Globus pallidus (tissue), 1 donor: ENCODE measurements at regions not wholly inside any gene's neighbourhood (a gene's known extent, or its start where the extent isn't known, plus 50 kb on each side); places are given as distances from the start of the nearest gene placed in this dataset.

ENCODE experiments used
- DNase-seq: peaks from one replicate; pipeline ENCODE4 v3.0.0-alpha.2; 2015; ENCODE audit warnings: low spot score

DNA sequence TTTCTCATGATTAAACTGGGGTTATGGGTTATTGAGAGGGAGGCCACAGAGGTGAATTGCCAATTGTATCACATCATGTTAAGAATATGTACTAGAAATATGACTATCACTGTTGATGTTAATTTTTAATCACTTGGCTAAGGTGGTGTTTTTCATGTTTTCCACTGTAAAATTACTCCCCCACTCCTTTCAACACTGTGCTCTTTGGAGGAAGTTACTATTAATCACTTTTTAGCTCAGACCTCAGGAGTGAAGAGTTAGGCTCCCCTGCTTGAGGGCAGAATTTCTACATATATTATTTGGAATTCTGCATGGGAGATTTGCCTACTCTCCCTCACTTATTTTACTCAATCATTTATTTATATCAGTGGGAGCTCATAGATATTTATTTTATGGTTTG is 76.0 kb upstream of the OSR1 start:
- no peak for DNase-seq

DNA sequence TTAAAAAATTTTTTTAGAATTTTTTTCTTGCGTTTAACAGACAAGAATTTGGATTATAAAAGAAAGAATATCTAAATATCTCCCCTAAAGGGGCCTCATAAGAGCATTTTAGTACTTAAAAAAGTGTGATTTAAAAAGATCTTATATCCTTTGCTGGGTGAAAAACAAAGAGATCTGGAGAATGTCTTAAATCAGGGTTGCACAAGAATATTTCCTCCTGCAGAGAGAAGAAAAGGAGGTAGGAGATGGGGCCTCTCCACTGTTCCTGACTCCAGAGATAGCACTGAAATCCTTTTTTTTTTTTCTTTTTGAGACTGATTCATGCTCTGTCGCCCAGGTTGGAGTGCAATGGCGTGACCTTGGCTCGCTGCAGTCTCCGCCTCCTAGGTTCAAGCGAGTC is 68.5 kb upstream of the OSR1 start:
- DNase-seq, result no peak

DNA sequence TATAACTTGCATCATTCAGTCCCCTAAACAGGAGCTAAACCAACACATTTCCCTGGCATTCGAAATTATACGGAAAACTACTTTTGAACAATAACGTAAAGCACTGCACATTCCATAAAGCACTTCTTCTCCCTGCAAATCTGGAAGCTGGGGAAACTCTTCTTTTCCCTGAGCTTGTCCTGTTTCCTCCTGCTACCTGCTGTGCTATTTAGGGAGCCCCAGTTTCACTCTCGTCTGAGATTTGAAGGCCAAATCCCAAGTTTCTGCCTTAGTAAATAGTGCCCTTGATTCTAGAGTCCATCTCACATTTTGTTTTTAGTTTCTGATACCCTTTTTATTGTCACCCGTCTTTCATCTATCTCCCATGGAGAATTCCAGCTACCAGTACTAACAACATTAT is 67.7 kb upstream of the OSR1 start:
- DNase-seq, result no peak

DNA sequence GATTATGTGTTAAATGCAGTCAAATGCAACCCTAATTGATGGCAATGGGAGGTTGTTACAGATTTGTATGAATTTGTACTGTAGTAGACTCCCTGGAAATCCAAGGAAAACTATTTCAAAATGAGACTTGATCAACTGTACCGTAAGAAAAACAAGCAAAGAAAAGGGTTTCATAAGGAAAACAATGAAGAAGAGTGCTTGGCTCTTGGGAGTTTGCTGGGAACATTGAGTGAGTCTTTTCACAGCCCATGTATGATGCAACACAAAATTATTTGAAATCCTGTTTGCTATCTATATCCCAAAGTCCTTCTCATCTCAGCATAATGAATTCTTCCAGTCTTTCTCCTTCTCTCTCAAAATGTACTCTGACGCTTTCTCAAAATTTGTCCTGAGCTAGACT is 67.0 kb upstream of the OSR1 start:
- no peak for DNase-seq

DNA sequence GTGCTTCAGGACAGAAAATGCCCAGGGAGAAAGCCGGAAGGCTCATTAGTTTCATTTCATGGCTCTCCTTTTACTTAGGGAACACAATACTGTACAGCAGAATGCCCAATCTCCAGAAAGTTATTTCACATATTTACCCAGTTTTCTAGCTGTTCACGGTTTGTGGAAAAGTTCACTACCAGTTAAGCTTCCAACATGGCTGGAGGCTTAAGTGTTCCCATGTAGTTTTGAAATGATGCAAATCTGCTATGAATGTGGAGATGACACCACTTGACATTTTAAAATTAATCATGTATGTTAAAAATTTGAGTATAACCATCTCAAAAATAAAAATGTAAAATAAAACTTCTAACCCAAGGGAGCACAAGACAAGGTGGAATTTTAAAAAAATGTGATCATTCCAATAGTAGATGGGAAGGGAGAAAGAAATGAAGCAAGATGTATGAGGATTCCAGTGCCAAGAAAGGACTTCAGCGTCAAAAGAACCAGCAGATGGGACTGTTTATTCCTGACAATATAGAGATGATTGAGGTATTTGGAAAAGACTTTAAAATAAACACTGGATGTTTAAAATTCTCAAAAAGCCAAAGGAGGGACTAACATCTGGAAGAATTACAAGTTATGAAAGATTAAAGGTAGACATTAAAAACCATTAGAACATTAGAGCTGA is 60.9 kb upstream of the OSR1 start:
- no peak for DNase-seq

DNA sequence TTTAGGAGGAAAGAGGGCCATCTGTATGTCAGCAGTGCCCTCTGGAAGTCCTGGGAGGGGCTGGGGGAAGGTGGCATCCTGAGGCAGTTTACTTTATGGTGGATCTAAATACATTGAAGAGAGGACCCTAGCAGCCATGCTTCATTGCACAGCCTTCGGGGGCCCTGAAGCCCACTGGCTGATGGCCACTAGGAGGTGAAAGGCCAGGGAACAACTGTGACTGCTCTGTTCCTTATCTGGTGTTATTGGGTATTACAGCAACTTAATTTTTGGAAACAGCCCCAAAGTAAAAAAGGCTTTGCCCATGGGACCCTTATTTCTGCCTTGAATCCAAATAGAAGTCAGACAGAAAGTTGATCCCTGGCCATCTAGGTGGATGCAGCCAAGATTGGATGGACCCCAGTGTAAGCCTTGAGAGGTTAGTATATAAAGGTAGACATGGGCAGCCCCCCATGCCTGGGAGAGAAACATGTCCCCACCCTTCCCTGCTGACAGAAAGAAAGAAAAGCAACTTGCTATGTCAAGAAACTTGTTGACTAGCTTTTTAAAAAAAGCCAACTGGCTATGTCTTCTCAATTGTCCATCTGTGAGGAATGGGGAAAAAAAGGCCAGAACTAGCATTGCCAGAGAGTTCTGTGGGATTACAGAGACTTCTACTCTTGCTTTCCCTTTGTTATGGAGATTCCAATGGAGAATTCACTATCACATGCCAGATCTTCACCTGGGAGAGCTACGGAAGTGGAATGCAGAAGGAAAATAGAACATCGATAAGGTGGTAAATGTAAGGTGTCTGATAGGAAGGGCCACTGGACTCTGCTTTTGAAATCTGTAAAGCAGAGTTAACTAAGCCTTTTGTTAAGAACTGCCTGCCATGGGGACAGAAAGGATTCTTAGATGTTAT is 58.6 kb upstream of the OSR1 start:
- no peak for DNase-seq

DNA sequence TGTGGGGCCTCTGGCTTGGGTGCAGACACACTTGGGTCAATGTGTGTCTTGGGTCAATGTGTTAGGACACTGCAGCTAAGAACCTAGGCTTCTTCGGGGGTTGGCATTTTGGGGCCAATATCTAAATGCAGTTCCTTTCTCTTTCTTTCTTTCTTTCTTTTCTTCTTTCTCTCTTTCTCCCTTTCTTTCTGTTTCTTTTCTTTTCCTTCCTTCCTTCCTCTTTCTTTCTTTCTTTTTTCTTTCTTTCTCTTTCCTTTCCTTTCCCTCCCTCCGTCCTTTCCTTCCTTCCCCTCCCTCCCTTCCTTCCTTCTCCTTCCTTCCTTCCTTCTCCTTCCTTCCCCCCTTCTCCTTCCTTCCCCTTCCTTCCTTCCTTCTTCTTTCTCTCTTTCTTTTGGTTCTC is 57.7 kb upstream of the OSR1 start:
- DNase-seq, result no peak

DNA sequence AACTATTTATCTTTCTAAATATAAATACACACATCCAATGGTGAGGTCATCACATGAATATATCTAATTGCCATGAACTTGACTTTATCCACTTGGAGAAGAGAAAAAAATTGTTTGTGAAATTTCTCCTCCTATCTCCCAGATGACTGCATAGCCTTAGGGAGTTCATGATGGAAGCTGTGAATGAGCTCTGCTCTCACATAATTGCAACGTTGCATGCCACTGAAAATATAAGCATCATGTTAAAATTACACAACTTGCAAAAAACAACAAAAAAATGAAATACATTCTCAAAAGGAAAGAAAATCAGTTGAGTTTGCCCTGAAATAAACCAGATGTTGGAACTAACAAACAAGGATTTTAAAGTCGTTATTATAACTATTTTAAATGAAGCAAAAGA is 50.6 kb upstream of the OSR1 start:
- DNase-seq, result no peak

DNA sequence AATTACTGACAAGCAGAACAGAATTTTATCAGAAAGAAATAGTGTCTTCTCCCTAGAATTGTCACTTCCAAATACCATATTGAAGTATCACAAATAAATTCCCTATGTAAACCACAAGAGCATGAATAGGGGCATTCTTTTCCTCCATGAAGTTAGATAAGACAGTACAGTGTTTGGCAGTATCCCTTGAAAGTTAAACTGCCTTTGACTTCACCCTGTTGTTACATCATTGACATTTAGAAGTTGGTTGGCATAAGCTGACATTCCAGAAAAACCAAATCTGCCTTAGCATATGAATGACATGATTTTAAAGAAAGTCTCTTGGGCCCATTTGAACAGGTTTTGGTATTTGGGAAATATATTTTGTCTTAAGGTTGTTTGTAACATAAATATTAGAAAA is 50.2 kb upstream of the OSR1 start:
- DNase-seq, result no peak
